Activated naive CD4-positive, alpha-beta T cell treated with anti-CD3 and anti-CD28 coated beads, Interleukin-2, amount 10 ng/mL, durations not matched to agents 7 days and 5 days (primary cell): ENCODE measurements at regions not wholly inside any gene's neighbourhood (a gene's known extent, or its start where the extent isn't known, plus 50 kb on each side); places are given as distances from the start of the nearest gene placed in this dataset.

Experiments
- CTCF ChIA-PET: fragments of 350-600 bp; sonication (Branson Sonifier 250); formaldehyde crosslinking; loops from one replicate; lab custom pipeline; 2021; ENCODE audit warnings: antibody characterized with exemption; lab: Charles Lee
- DNase-seq: peaks from one replicate; pipeline ENCODE4 v3.0.0-alpha.2; 2020
- H3K27ac Mint-ChIP-seq: one replicate; pipeline ENCODE4 v1.8.0; 2021; ENCODE audit warnings: mild to moderate bottlenecking, moderate library complexity, mixed read lengths
- H3K27me3 Mint-ChIP-seq: one replicate; pipeline ENCODE4 v1.8.0; 2021; ENCODE audit warnings: mild to moderate bottlenecking, mixed read lengths
- H3K36me3 Mint-ChIP-seq: one replicate; pipeline ENCODE4 v1.8.0; 2021; ENCODE audit warnings: mixed read lengths
- H3K4me1 Mint-ChIP-seq: one replicate; pipeline ENCODE4 v1.8.0; 2021; ENCODE audit warnings: mixed read lengths
- H3K4me3 Mint-ChIP-seq: one replicate; pipeline ENCODE4 v1.8.0; 2021; ENCODE audit warnings: mild to moderate bottlenecking, moderate library complexity, mixed read lengths
- H3K9me3 Mint-ChIP-seq: one replicate; pipeline ENCODE4 v1.8.0; 2021; ENCODE audit warnings: mixed read lengths

- no peaks in the 10 kb centered on the region for H3K27me3 Mint-ChIP-seq
Measured at GRCh38 chrX:79443121-79443520, 76.0 kb upstream of the ITM2A start.

GRCh38 chrX:79440336-79440735, 73.2 kb upstream of the ITM2A start:
- H3K27me3 Mint-ChIP-seq: no peaks in the 10 kb centered on the region
- H3K27ac Mint-ChIP-seq: no peak overlapping the region
- no peaks in the 10 kb centered on the region for H3K4me1 Mint-ChIP-seq
- H3K4me3 Mint-ChIP-seq: no peak overlapping the region
- peaks cover 3% of the 10 kb centered on the region for H3K9me3 Mint-ChIP-seq
- CTCF ChIA-PET: interaction anchor here (1.0 kb wide), 1 partner anchor 10 kb away, joined by 3 read pairs; no protein-coding TSS in a partner anchor
- no peaks in the 10 kb centered on the region for H3K36me3 Mint-ChIP-seq
- DNase-seq: no peak

More at GRCh38 chrX:79443121-79443520, 76.0 kb upstream of the ITM2A start:
- Mint-ChIP-seq H3K9me3 (no peaks in the 10 kb centered on the region), H3K27ac (no peak overlapping the region), H3K4me1 (no peaks in the 10 kb centered on the region), H3K36me3 (no peaks in the 10 kb centered on the region), H3K4me3 (no peak overlapping the region)
- CTCF ChIA-PET: no interaction called here
- no peak for DNase-seq
